GM23338 (cell line): ENCODE measurements at regions not wholly inside any gene's neighbourhood (a gene's known extent, or its start where the extent isn't known, plus 50 kb on each side); places are given as distances from the start of the nearest gene placed in this dataset.

Experiments used
- ETS1 ChIP-seq: IDR thresholded peaks from 2 replicates; pipeline ENCODE4 v1.6.1; 2016; ENCODE audit warnings: antibody characterized with exemption
- EZH2phosphoT487 ChIP-seq: fragments of 200-600 bp; sonication (generic); IDR thresholded peaks from one replicate; pipeline ENCODE4 v1.8.1; 2018; ENCODE audit warnings: antibody characterized with exemption; ENCODE audit not compliant: unreplicated experiment
- POLR2AphosphoS5 ChIP-seq: IDR thresholded peaks from 2 replicates; pipeline ENCODE4 v1.6.1; 2016; ENCODE audit warnings: antibody characterized with exemption, low read depth
- ZNF331 ChIP-seq: fragments of 250-450 bp; sonication (Bioruptor Pico); IDR thresholded peaks from 2 replicates; pipeline ENCODE4 v1.5.0; 2020; ENCODE audit warnings: low read depth, mild to moderate bottlenecking, moderate library complexity
- TF ChIP-seq, protein P1 (sequence below), 2 experiments: fragments of 200-600 bp in 1 of 2; sonication (generic) in 1 of 2; conservative IDR thresholded peaks; 2 replicates each; pipeline versions ENCODE4 v1.5.1 to v1.6.1; 2016 to 2017; ENCODE audit warnings: antibody characterized with exemption in 2 of 2, low read depth in 2 of 2, mild to moderate bottlenecking in 2 of 2, moderate library complexity in 1 of 2

GRCh38 chr2:238567996-238568395 is 141.3 kb downstream of the ASB1 start:
- TF ChIP-seq, protein P1, sequence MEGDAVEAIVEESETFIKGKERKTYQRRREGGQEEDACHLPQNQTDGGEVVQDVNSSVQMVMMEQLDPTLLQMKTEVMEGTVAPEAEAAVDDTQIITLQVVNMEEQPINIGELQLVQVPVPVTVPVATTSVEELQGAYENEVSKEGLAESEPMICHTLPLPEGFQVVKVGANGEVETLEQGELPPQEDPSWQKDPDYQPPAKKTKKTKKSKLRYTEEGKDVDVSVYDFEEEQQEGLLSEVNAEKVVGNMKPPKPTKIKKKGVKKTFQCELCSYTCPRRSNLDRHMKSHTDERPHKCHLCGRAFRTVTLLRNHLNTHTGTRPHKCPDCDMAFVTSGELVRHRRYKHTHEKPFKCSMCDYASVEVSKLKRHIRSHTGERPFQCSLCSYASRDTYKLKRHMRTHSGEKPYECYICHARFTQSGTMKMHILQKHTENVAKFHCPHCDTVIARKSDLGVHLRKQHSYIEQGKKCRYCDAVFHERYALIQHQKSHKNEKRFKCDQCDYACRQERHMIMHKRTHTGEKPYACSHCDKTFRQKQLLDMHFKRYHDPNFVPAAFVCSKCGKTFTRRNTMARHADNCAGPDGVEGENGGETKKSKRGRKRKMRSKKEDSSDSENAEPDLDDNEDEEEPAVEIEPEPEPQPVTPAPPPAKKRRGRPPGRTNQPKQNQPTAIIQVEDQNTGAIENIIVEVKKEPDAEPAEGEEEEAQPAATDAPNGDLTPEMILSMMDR (conservative IDR thresholded peaks at IDR 0.05; ENCODE audit: low read depth in 2 of 2), result no peak
- TF ChIP-seq ZNF331, result no peak
- no peak for TF ChIP-seq ETS1
- no peak for TF ChIP-seq POLR2AphosphoS5
- no peak for TF ChIP-seq EZH2phosphoT487
